Fibroblast of gingiva (primary cell): ENCODE measurements at regions not wholly inside any gene's neighbourhood (a gene's known extent, or its start where the extent isn't known, plus 50 kb on each side); places are given as distances from the start of the nearest gene placed in this dataset.

Experiments
- DNase-seq: peaks from one replicate; pipeline ENCODE4 v3.0.0-alpha.2; 2011; ENCODE audit warnings: low read depth

DNA sequence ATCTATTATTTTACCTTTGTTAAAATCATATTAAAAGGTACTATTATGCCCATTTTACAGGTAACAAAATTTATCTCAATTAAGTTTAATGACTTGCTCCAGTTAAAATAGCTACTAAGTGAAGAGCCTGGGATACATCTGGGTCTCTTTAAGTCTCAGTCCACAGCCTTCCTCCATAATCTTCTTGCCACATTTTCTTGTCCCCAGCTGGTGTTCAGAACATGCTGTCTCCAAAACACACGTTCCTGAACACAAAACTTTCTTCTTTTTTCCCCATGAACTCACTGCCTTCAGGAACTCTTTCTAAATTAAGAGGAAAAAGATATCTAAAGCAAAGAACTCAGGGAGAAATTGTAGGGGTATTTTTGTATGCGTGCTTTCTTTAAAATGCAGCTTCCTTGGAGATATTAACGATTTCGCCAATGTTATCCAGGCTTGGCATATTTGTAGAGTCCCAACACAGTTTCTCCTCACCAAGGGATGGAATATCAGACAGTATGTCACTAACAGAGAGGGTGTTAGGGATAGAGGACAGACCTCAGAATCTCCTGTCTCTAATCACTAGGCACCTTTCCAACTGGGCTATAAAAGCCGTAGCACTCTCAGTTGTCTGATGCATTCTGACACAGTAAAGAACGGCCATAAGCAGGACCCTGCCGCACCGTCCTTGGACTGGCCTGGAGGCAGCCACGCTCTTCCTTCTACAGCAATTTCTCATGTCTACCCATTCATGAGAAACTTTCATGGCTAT is 232.8 kb upstream of the BLID start:
- DNase-seq = no peak

DNA sequence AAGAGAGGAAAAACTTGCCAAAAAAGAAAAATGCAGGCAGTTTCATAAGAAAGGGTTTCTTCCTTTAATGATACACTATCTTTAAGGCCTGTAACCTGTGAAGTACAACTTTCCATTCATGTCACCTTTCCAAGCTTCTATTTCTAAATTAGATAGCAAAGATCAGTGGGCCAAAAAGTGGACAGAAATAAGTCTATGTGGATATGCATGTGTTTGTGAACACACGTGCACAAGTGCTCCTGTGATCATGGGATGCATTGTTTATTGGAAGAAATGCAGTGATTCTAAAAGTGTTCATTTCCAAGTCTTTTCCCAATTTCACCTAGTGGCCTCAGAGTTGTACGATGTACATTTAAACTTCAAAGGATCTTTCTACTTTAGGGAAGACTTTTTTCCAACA is 230.0 kb upstream of the BLID start:
- no peak for DNase-seq

DNA sequence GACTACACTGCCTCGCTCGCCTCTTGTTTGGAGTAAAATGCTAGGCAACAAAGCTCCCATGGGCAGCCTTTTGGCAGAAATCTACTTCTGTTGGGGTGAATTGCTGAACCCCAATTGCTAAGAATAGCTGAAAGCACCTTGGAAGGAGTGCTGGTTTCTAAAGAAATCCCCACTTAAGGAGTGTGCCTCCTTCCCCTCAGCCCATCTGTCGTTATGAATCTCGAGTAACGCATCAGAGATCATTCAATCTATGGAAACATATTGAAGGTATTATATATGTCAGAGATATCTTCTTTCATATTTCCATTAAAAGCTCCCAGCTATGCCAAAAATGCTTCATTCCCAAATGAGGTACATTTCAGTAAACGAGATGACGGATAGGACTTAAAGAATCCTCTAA is 229.6 kb upstream of the BLID start:
- no peak for DNase-seq

DNA sequence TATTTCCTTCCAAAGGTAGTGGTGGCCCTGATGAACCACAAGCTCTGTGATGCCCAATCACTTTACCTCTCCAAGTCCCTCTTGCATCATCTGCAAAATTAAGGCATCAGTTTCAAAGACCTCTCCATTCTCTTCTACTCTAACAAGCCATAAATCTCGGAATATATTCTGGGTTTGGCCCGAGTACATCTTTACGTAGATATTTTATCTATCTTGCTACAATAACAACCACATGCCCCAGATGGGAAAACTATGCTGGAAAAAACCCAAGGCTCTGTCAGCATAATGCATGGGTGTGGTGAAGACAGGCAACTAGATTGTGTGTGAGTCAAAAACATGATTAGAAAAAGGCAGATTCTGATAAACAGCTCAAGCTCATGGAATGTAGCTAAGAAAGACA is 228.2 kb upstream of the BLID start:
- peak; percentile 25 for DNase-seq

DNA sequence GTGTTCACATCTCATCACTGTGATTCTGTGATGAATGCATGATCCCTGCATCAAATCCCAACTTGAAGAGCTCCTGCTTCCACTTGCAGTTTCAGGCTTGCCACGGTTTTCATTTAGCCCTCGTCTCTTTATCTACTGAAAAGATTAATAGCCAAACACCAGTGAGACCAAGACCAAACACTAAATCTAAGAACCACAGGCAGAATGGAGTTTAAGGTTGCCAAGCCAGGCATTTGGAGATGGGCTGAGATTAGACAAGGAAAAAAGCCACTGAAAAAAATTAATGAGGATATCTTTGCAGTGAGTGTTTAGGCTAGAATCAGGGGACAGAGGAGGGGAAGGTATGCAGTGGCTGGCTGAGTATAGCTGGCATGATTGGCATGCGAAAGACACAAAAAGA is 227.2 kb upstream of the BLID start:
- no peak for DNase-seq

DNA sequence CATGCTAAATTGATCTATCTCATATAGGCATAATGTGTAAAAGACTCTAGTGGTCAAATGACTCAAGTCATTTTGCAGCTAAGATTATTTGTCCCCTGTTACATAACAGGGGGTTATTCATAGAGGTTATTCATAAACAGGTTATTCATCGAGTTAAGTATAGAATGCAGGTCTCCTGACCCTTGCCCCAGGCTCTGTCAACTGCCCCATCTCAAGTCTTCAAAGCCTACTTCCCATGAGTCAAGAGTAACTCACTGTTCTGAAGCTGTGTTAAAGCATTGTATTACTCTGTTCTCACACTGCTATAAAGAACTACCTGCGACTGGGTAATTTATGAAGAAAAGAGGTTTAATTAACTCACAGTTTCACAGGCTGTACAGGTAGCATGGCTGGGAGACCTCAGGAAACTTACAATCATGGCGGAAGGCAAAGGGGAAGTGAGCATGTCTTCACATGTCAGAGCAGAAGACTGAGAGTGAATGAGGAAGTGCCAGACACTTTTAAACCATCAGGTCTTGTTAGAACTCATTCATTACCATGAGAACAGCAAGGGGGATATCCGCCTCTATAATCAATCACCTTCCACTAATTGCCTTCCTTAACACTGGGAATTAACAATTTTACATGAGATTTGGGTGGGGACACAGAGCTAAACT is 226.2 kb upstream of the BLID start:
- no peak for DNase-seq

DNA sequence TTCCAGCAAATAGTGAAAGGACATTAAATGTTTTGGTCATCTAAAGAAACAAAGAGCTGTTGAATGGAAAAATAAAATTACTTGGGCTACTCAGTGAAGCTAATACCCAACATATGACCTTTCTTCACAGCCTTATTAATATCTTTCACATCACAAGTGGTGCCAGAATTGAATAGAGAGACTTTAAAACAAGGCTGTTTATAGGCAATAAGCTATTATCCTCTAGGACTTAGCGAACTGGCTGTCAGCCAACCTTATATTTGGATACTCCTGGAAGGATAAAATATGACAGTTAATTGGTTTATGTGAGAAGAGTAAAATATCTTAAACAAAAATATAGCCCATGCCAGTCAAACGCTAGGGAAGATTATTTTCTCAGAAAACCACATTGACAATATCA is 225.5 kb upstream of the BLID start:
- DNase-seq = no peak

DNA sequence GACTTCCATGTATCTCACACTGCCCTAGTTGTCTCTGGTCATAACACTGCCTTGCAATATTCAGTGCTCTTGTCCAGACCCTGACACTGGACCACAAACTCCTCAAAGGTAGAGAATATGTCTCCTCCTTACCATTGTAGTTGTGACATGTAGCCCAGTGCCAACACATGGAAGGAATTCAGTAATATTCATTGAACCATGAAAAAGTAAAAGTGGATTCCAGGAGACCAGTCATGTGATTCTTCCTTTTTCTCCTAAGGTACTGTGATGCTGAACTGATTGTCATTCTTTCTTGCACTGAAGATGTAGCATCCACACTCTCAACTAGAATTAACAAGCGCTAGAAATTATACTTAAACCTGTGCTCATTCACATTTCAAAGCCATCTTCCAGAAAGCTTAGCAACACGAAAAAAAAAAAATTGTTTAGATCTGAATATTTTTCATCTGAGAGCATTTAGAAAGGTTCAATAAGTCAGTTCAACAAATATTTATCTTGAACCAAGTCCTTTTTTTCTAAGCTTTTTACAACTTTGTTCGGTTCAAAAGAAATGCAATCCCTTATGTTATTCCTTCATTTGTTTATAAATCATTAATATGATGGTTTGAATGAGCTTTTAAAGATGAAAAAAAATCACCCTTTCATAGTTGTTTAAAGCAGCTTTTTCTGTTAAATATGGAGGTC is 224.7 kb upstream of the BLID start:
- no peak for DNase-seq

DNA sequence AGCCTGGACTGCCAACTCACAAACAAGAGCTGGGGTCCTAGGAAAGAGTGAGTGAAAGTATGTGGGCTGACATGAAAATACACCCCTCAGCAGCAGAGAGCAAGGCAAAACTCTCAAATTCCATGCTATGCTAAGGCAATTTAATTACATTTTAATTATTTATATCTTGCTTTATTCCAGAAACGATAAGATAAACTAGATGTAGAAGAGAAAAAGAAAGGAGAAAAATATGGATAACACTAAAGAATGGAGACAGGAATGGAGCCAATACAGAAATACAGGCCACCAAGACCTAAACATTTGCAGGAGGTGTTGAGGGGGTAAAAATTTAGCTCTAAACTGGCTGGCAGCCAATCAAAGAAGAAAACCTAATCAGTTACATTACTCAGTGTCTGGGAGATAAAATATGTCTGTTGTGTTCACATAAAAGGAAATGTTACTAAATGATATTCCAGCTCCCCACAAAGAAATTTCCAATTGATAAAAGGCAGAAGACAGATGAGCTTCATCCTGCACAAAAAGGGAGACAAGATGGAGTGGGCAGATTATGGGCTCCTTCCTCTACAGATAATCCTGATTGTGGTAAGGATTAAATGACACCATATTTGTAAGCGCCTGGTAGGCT is 223.5 kb upstream of the BLID start:
- no peak for DNase-seq

DNA sequence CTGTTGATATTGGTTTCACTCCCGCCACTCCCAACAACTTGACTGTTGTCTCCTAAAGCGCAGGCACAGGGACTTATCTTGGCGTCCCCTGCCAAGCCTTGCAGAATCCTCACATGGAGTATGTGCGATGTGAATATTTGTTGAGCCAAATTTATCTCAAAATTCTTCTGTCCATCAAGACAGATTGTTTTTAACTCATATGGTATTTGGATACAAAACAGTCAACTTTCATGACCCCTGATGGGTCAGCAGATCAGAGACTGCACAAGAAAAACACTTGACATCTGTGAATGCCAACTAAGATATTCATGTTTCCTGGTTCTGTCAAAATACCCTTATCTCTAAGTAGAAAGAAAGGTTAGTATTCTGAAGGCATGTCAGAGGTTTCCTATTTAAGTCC is 221.7 kb upstream of the BLID start:
- no peak for DNase-seq

DNA sequence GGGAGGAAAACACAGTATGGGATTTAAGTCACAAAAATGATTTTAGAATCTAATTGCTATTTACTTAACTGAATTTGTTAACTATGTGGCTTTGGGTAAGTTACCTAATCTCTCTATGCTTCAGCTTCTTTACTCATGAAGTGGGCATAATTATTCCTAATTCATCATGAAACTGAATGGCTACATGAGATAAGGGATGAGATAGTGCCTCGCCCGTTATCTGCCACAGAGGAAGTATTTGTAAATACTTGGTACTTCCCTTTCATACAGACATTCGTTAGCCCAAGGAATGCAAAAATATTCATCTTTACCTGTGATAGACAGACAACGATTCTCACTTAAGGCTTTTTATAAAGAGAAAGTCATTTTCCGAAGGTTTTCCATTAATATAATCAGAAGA is 221.2 kb upstream of the BLID start:
- DNase-seq = no peak

DNA sequence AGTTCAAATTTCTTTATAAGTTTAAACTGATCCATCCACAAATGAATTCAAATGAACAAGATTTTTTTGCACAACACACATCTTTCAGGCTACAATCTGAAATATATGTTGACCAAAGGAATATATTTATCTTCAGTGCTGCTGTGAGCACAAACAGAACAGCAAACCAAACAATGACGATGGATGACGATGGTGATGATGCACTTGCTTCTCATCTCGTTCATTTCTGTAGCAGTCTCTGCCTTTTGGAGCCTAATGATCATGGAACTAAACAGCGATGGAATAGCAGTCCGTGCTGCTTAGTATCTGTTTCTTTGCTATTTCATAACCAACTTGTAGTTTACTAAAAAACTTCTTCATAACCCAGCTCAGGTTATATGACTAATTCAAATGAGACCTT is 220.7 kb upstream of the BLID start:
- DNase-seq = no peak

DNA sequence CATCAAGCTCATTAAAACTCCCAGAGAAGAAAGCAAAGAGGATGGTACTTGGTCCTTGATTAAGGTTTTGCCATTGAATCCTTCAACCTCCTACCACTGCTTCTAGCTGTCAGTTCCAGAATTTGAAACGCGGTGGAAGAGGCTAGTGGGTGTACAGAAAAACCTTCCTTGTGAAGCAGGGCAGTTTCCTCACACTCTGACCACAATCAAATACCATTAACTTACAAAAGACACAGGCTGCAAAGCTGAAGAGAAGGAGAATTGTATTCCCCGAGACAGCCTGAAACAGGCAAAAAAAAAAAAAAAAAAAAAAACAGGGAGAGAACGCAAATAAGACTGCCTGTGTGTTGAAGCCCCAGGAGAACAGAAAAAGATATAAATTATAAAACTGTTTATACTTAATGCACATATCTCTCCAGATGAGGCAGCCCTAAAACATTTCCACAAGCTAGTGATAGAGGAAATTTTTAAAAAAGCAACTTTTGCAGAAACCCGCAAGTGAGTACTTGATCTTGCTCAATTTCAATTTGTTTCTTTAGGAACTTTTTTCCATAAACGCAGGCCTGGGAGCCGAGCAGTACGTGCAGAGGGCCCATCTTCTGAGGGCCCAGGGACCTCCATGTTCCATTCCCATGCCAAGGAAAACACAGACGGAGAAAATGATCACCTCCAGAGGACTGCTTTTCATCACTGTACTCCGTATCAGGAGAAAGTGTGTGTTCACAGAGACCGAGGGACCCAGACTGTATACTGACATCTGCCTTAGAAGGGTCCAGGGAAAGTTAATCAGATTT is 218.7 kb upstream of the BLID start:
- no peak for DNase-seq

DNA sequence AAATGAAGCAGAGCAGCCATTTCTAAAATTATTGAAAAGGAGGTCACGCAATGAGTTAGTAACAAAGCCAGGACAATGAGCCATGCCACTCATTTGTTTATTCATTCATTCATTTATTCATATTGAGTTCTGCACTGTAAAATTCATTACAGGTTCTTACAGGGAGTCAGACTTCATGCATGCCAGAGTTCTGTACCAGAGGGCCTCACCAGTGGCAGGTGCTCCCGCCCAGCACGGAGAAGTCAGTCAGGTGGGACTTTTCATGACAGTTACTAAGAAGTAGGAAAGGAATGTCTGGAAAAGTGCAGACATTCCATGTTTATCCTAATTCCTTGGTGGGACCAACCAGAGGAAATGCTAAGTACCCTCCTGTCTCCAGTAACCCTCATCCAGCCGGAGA is 217.5 kb upstream of the BLID start:
- no peak for DNase-seq

DNA sequence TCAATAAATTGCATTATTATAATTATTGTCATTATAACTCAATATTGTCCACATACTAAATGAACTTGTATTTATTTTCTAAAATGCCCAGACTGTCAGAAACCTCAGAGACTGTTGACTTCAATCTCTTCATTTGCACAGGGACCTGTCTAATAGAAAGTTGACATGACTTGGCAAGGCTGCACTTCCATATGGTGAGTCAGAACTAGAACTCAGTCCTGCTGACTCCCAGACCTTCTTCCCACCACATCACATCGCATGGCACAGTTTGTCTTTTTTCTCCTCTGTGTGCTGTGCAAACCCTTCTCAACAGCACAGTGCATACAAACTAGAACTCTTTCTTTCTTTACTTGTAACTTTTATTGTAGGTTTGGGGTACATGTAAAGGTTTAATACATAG is 215.1 kb upstream of the BLID start:
- DNase-seq = no peak

DNA sequence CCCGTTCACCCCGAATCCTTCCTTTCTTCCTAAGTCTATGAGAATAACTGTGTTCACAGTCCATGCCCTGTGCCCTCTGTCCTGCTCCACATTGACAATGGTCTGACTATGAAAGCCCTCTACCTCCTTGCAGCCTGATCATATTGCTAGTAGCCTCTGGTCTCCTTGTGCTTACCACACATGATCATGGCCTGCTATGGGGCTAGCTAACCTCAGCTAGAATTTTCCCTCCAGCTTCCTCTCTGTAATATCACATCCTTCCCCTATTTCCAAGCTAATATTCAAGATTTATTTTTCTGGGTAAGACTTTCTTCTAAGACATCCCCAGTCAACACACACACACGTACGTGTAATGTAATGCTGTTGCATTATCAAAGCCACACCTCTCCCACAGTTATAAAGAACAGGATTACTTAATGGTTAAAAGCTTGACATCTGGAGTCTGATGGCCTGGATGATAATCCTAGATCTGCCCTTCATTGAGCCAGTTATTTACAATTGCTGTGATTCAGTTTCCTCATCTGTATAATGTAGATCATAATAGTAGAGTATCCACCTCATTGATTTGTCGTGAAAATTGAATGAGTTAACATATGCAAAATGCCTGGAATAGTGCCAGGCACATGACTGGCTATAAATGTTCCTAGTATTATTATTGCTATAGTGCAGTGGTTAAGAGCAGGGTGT is 214.4 kb upstream of the BLID start:
- no peak for DNase-seq

DNA sequence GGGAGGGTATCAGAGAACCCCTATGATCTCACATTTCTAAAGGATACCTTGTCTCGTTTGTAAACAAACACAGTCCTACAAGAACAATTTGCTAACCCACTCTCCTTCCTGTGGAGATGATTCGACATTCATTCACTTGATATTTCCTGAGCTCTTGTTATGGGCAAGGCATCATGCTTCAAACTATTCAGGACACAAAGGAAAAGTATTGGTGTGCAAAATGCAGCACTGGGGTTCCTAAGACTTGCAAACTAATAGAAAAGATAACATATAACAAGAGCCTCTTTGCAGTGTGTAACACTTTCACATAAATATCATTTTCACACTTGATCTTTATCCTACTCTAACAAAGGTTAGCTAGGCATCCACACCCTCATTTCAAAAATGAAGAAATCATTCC is 211.5 kb upstream of the BLID start:
- no peak for DNase-seq

DNA sequence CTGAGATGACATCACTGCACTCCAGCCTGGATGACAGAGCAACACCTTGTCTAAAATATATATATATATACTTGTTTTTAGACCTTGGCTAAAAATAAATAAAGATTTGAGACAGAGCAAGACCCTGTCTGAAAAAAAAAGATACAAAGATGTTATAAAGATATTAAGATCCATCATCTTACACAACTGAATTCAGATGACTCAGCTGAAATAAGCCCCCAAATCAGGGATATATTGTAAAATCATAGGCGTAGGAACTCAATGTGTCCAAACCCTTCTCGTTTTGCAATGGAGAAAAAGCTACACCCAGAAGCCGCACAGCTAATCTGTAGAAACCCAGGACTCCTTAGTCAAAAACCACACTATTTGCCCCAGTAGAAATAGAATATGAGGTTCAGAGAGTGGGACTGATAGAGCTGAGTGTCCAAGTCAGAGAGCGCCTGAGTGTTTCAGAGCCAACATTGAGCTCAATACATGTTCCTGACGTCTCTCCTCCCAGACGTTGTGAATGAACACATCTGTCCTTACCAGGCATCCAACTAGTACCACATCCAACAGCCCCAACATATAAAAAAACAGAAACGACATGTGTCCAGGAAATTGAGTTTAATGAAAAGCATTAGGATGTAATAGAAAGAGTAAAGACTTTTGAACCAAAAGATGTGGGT is 207.9 kb upstream of the BLID start:
- DNase-seq = no peak

DNA sequence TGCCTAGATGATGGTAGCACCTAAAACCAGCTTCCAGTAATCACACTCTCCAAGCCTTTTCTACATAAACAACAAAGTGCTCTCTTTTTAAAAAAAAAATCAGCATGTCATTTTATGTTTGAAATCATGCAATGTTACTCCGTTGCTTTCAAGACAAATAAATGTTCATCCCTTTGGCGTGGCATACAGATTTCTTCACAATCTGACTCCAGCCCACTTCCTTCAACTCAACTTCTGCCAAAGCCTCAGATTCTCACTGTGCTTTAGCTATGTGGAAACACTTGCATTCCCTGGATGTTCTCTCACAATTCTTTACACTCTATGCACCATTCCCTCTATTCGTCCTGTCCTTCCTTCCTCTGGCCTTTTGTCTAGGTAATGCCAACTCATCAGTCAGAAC is 206.3 kb upstream of the BLID start:
- peak; percentile 76 for DNase-seq

DNA sequence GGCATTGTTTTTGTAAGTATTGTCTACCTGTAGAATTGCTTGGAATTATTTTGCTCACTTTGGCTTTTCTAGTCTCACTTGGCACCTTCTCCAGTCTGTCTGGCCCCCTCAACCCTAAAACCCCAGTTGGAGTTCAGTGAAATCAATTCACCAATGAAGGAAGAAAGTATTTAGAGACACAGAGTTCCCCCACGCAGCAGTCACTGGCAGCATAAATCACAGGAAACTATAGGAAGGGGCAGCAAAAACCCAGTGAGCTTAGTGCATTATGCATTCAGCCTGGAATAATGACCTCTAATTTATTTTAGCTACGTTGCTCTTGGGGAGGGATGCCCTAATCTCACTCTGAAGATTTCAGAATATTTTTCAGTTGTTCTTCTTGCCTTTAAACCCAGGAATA is 204.7 kb upstream of the BLID start:
- DNase-seq = no peak
